Pancreas (tissue), 10 donors: ENCODE measurements at regions not wholly inside any gene's neighbourhood (a gene's known extent, or its start where the extent isn't known, plus 50 kb on each side); places are given as distances from the start of the nearest gene placed in this dataset.

Experiments
- ATAC-seq, 4 donors: fragments of 200-7000 bp; cut with Tn5 transposase; one replicate each; pipeline versions ENCODE4 v1.8.0 to v1.9.1; 2020; ENCODE audit warnings: mild to moderate bottlenecking in 4 of 4, moderate library complexity in 4 of 4
- DNase-seq, 6 donors: peaks; one replicate each; pipeline ENCODE4 v3.0.0-alpha.2; 2020
- FAIRE-seq: peaks from 2 replicates; lab custom pipeline; 2012; peaks lifted over from hg19 to GRCh38; lab: Jason Lieb, UNC
- H3K27ac ChIP-seq, 4 donors: fragments of 200-600 bp; sonication (generic); 1 replicate in 3 of 4; 2 replicates in 1 of 4; pipeline versions ENCODE4 v1.5.0 to v1.8.0; 2020
- H3K27me3 ChIP-seq, 4 donors: fragments of 200-600 bp; one replicate each; pipeline ENCODE4 v1.8.0; 2021
- H3K36me3 ChIP-seq, 3 donors: fragments of 200-600 bp; sonication (generic) in 1 of 3; one replicate each; pipeline versions ENCODE4 v1.5.0 to v1.8.0; 2020 to 2021
- H3K4me1 ChIP-seq, 3 donors: fragments of 200-600 bp; one replicate each; pipeline ENCODE4 v1.8.0; 2021
- H3K4me3 ChIP-seq, 4 donors: fragments of 200-600 bp; sonication (generic) in 2 of 4; one replicate each; pipeline versions ENCODE4 v1.5.0 to v1.8.0; 2020 to 2021
- H3K9me3 ChIP-seq, 4 donors: fragments of 200-600 bp; one replicate each; pipeline ENCODE4 v1.8.0; 2021
- CTCF ChIP-seq, 4 donors: fragments of 200-600 bp; sonication (generic) in 3 of 4; IDR thresholded peaks; one replicate each; pipeline versions ENCODE4 v1.5.0 to v1.8.0; 2021; ENCODE audit warnings: antibody characterized with exemption in 4 of 4
- WGBS, 2 donors: extraction: QIAGEN DNeasy Blood & Tissue Kit; methylation state at CpG; one replicate each; pipeline ENCODE4 v1.1.7; 2013; 5-methylcytosine and 5-hydroxymethylcytosine counted together
- intact Hi-C, 3 donors: fragments of 100-400 bp; cut with DNase I; formaldehyde crosslinking; loops; one replicate each; pipeline versions ENCODE4 v1.11.1 to v1.14.2; 2022
- donor health status: healthy with polysubstance abuse.
- donor health status: DM: no; HTN: no; CAD: no; lungs with moderate emphysema.
- donor health status: DM: no; HTN: no; CAD: no.
- donor health status: control.
- donor health status: control.
- donor health status: Bipolar disorder and iron deficiency.
- donor health status: DM: yes; HTN: yes; CAD: no.
- donor health status: DM: no; HTN: no; CAD: no.
- donor health status: DM: no; HTN: no; CAD: no.
- donor health status: DM: yes; HTN: yes; CAD: no.

- WGBS, 2 donors = 68 to 72% methylated on average over 6 of the region's 6 CpGs
- H3K27me3 ChIP-seq = no peaks in the 10 kb centered on the region
- intact Hi-C loops = no loop called here
- H3K4me1 ChIP-seq = no peaks in the 10 kb centered on the region
- no peak for ATAC-seq
- no peak for TF ChIP-seq CTCF (IDR thresholded peaks at IDR 0.05)
- DNase-seq = no peak
- no peaks in the 10 kb centered on the region for H3K36me3 ChIP-seq
- no peak for FAIRE-seq
- no peak overlapping the region for H3K27ac ChIP-seq
- H3K4me3 ChIP-seq = no peak overlapping the region
- H3K9me3 ChIP-seq = no peaks in the 10 kb centered on the region
These were observed 68.1 kb upstream of the SPIN1 start for GRCh38 chr9:88319936-88320747.

GRCh38 chr9:88313364-88314220 lies 74.7 kb upstream of the SPIN1 start:
- Histone ChIP-seq H3K27me3 (no peaks in the 10 kb centered on the region), H3K4me3 (no peak overlapping the region), H3K27ac (no peak overlapping the region), H3K36me3 (no peaks in the 10 kb centered on the region), H3K4me1 (no peaks in the 10 kb centered on the region), H3K9me3 (no peaks in the 10 kb centered on the region)
- intact Hi-C loops = no loop called here
- 62 to 64% methylated on average over 15 of the region's 15 CpGs for WGBS, 2 donors
- DNase-seq = no peak
- no peak for FAIRE-seq
- no peak for ATAC-seq
- TF ChIP-seq CTCF (IDR thresholded peaks at IDR 0.05) = no peak

GRCh38 chr9:88312517-88313103 lies 75.6 kb upstream of the SPIN1 start:
- FAIRE-seq (no peak), ATAC-seq (no peak), DNase-seq (no peak)
- intact Hi-C loops = no loop called here
- Histone ChIP-seq H3K27ac (no peak overlapping the region), H3K4me1 (no peaks in the 10 kb centered on the region), H3K4me3 (no peak overlapping the region), H3K36me3 (no peaks in the 10 kb centered on the region), H3K27me3 (no peaks in the 10 kb centered on the region), H3K9me3 (no peaks in the 10 kb centered on the region)
- 80 to 89% methylated on average over 13 of the region's 13 CpGs for WGBS, 2 donors
- TF ChIP-seq CTCF (IDR thresholded peaks at IDR 0.05) = no peak

GRCh38 chr9:88312045-88312444 lies 76.2 kb upstream of the SPIN1 start:
- Histone ChIP-seq H3K36me3 (no peaks in the 10 kb centered on the region), H3K27ac (no peak overlapping the region), H3K4me1 (no peaks in the 10 kb centered on the region), H3K27me3 (no peaks in the 10 kb centered on the region), H3K4me3 (no peak overlapping the region), H3K9me3 (no peaks in the 10 kb centered on the region)
- ATAC-seq (no peak), FAIRE-seq (no peak), DNase-seq (no peak)
- intact Hi-C loops = no loop called here
- TF ChIP-seq CTCF (IDR thresholded peaks at IDR 0.05) = no peak
